ENCODE measurements at regions not wholly inside any gene's neighbourhood (a gene's known extent, or its start where the extent isn't known, plus 50 kb on each side); places are given as distances from the start of the nearest gene placed in this dataset.

GRCh38 chr16:17612336-17612735 lies 141.6 kb upstream of the XYLT1 start:
- TF ChIP-seq, protein P1, sequence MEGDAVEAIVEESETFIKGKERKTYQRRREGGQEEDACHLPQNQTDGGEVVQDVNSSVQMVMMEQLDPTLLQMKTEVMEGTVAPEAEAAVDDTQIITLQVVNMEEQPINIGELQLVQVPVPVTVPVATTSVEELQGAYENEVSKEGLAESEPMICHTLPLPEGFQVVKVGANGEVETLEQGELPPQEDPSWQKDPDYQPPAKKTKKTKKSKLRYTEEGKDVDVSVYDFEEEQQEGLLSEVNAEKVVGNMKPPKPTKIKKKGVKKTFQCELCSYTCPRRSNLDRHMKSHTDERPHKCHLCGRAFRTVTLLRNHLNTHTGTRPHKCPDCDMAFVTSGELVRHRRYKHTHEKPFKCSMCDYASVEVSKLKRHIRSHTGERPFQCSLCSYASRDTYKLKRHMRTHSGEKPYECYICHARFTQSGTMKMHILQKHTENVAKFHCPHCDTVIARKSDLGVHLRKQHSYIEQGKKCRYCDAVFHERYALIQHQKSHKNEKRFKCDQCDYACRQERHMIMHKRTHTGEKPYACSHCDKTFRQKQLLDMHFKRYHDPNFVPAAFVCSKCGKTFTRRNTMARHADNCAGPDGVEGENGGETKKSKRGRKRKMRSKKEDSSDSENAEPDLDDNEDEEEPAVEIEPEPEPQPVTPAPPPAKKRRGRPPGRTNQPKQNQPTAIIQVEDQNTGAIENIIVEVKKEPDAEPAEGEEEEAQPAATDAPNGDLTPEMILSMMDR (IDR thresholded peaks at IDR 0.05 in 8 of 11, conservative IDR thresholded peaks at IDR 0.05 in 3 of 11) = no peak
- no peak for TF ChIP-seq POLR2A (IDR thresholded peaks at IDR 0.05)
